Glutamatergic neuron (in vitro differentiated cells): ENCODE measurements at regions not wholly inside any gene's neighbourhood (a gene's known extent, or its start where the extent isn't known, plus 50 kb on each side); places are given as distances from the start of the nearest gene placed in this dataset.

Experiments
- DNase-seq: peaks from one replicate; pipeline ENCODE4 v3.0.0; 2022
- H3K27ac Mint-ChIP-seq: one replicate; pipeline ENCODE4 v1.8.0; 2020; ENCODE audit warnings: mild to moderate bottlenecking, mixed read lengths, inconsistent platforms; ENCODE audit not compliant: unreplicated experiment
- H3K27me3 Mint-ChIP-seq: one replicate; pipeline ENCODE4 v1.8.0; 2020; ENCODE audit warnings: mild to moderate bottlenecking, moderate library complexity, mixed read lengths, inconsistent platforms; ENCODE audit not compliant: unreplicated experiment
- H3K36me3 Mint-ChIP-seq: one replicate; pipeline ENCODE4 v1.8.0; 2020; ENCODE audit warnings: mild to moderate bottlenecking, mixed read lengths, inconsistent platforms; ENCODE audit not compliant: unreplicated experiment
- H3K4me1 Mint-ChIP-seq: one replicate; pipeline ENCODE4 v1.8.0; 2020; ENCODE audit warnings: mild to moderate bottlenecking, low read depth, mixed read lengths, inconsistent platforms; ENCODE audit not compliant: unreplicated experiment
- H3K4me3 Mint-ChIP-seq: one replicate; pipeline ENCODE4 v1.8.0; 2020; ENCODE audit warnings: mild to moderate bottlenecking, mixed read lengths, inconsistent platforms; ENCODE audit not compliant: unreplicated experiment
- H3K9me3 Mint-ChIP-seq: one replicate; pipeline ENCODE4 v1.8.0; 2020; ENCODE audit warnings: mild to moderate bottlenecking, moderate library complexity, mixed read lengths, inconsistent platforms; ENCODE audit not compliant: unreplicated experiment
- CTCF ChIP-seq: fragments of 200-600 bp; sonication (generic); IDR thresholded peaks from one replicate; pipeline ENCODE4 v1.5.0; 2021; ENCODE audit not compliant: partially characterized antibody, unreplicated experiment

GRCh38 chr4:122309988-122310626 lies 68.7 kb upstream of the ADAD1 start:
- H3K9me3 Mint-ChIP-seq: no peaks in the 10 kb centered on the region
- no peaks in the 10 kb centered on the region for H3K4me1 Mint-ChIP-seq
- no peak for DNase-seq
- H3K4me3 Mint-ChIP-seq: no peak overlapping the region
- peak; percentile 81 for TF ChIP-seq CTCF
- no peaks in the 10 kb centered on the region for H3K36me3 Mint-ChIP-seq
- no peak overlapping the region for H3K27ac Mint-ChIP-seq
- H3K27me3 Mint-ChIP-seq: no peaks in the 10 kb centered on the region

- no peaks in the 10 kb centered on the region for H3K36me3 Mint-ChIP-seq
Observed at GRCh38 chr4:122313006-122313646, 65.7 kb upstream of the ADAD1 start.

GRCh38 chr4:122326908-122327307 lies 51.9 kb upstream of the ADAD1 start:
- Mint-ChIP-seq H3K9me3 (no peaks in the 10 kb centered on the region), H3K27me3 (no peaks in the 10 kb centered on the region)

More at GRCh38 chr4:122313006-122313646, 65.7 kb upstream of the ADAD1 start:
- DNase-seq: no peak
- TF ChIP-seq CTCF: no peak
- no peak overlapping the region for H3K4me3 Mint-ChIP-seq
- no peaks in the 10 kb centered on the region for H3K9me3 Mint-ChIP-seq
- no peaks in the 10 kb centered on the region for H3K4me1 Mint-ChIP-seq
- H3K27ac Mint-ChIP-seq: no peak overlapping the region
- H3K27me3 Mint-ChIP-seq: no peaks in the 10 kb centered on the region

GRCh38 chr4:122328893-122329292 lies 49.9 kb upstream of the ADAD1 start:
- H3K36me3 Mint-ChIP-seq: no peaks in the 10 kb centered on the region
- H3K27ac Mint-ChIP-seq: no peak overlapping the region
- no peaks in the 10 kb centered on the region for H3K4me1 Mint-ChIP-seq

More at GRCh38 chr4:122326908-122327307, 51.9 kb upstream of the ADAD1 start:
- no peak overlapping the region for H3K4me3 Mint-ChIP-seq
- TF ChIP-seq CTCF: no peak
- no peaks in the 10 kb centered on the region for H3K36me3 Mint-ChIP-seq
- H3K27ac Mint-ChIP-seq: no peak overlapping the region
- DNase-seq: no peak
- H3K4me1 Mint-ChIP-seq: peaks cover 2% of the 10 kb centered on the region

More at GRCh38 chr4:122328893-122329292, 49.9 kb upstream of the ADAD1 start:
- Mint-ChIP-seq H3K9me3 (no peaks in the 10 kb centered on the region), H3K4me3 (no peak overlapping the region), H3K27me3 (no peaks in the 10 kb centered on the region)
- no peak for TF ChIP-seq CTCF
- no peak for DNase-seq
